Erythroblast (primary cell): ENCODE measurements at regions not wholly inside any gene's neighbourhood (a gene's known extent, or its start where the extent isn't known, plus 50 kb on each side); places are given as distances from the start of the nearest gene placed in this dataset.

Source experiments
- GATA1 ChIP-seq: IDR thresholded peaks from 2 replicates; pipeline ENCODE4 v1.6.1; 2011; ENCODE audit warnings: low read depth, mild to moderate bottlenecking, control low read depth, low read length, moderate library complexity
- POLR2A ChIP-seq: IDR thresholded peaks from 2 replicates; pipeline ENCODE4 v1.6.1; 2011; ENCODE audit warnings: mild to moderate bottlenecking, low read length

DNA sequence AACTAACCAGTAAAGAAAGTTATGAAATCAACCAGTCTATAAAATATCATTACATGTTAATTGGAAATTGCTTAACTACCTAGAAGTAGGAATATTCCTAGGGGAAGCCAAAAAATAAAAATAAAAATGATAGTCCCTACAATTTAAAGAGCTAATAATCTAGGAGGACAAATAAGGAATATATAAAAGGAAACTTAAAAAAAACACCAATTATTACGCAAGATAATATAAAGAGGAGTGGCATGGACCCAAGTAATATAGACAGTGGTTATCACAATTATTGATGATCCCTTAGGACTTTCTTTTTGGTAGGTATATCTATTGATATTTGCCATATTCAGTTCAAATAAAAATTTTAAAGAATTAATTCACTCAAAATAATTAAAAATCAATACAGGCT, 498.7 kb downstream of the SOX5 start:
- TF ChIP-seq POLR2A (no peak), GATA1 (no peak)
